Breast epithelium (tissue), 4 donors: ENCODE measurements at regions not wholly inside any gene's neighbourhood (a gene's known extent, or its start where the extent isn't known, plus 50 kb on each side); places are given as distances from the start of the nearest gene placed in this dataset.

Experiments used
- DNase-seq, 2 donors: peaks; one replicate each; pipeline ENCODE4 v3.0.0-alpha.2; 2019; ENCODE audit warnings: low spot score in 2 of 2
- H3K27ac ChIP-seq, 2 donors: fragments of 200-600 bp; sonication (generic) in 1 of 2; one replicate each; pipeline ENCODE4 v1.5.1; 2016 to 2019; ENCODE audit warnings: mild to moderate bottlenecking in 1 of 2
- H3K27me3 ChIP-seq, 2 donors: fragments of 200-600 bp; sonication (generic) in 1 of 2; one replicate each; pipeline versions ENCODE4 v1.5.1 to v1.6.0; 2017 to 2019; ENCODE audit warnings: control low read depth in 1 of 2, mild to moderate bottlenecking in 1 of 2
- H3K36me3 ChIP-seq: fragments of 200-600 bp; one replicate; pipeline ENCODE4 v1.5.1; 2019
- H3K4me1 ChIP-seq, 2 donors: fragments of 200-600 bp; sonication (generic); one replicate each; pipeline ENCODE4 v1.5.1; 2016 to 2019; ENCODE audit warnings: control low read depth in 1 of 2
- H3K4me3 ChIP-seq, 3 donors: fragments of 200-600 bp; sonication (generic); 1 replicate in 2 of 3; 2 replicates in 1 of 3; pipeline ENCODE4 v1.5.1; 2016 to 2019; ENCODE audit warnings: mild to moderate bottlenecking in 3 of 3, moderate library complexity in 2 of 3
- H3K9me3 ChIP-seq, 2 donors: fragments of 200-600 bp; sonication (generic) in 1 of 2; one replicate each; pipeline ENCODE4 v1.5.1; 2016 to 2019; ENCODE audit warnings: control low read depth in 1 of 2
- CTCF ChIP-seq, 3 donors: fragments of 450-650 bp; IDR thresholded peaks; one replicate each; pipeline ENCODE4 v1.5.1; 2016 to 2017; ENCODE audit warnings: antibody characterized with exemption in 3 of 3, mild to moderate bottlenecking in 3 of 3, moderate library complexity in 3 of 3
- POLR2A ChIP-seq: fragments of 450-650 bp; IDR thresholded peaks from one replicate; pipeline ENCODE4 v1.6.1; 2016; ENCODE audit warnings: antibody characterized with exemption, mild to moderate bottlenecking, moderate library complexity
- POLR2AphosphoS5 ChIP-seq, 3 donors: sonication (generic); formaldehyde crosslinking; IDR thresholded peaks; one replicate each; pipeline ENCODE4 v1.6.1; 2017; ENCODE audit warnings: antibody characterized with exemption in 3 of 3
- intact Hi-C: fragments of 100-400 bp; cut with DNase I; formaldehyde crosslinking; loops from one replicate; pipeline ENCODE4 v1.15.1; 2023; ENCODE audit warnings: low total_unique reads

- Histone ChIP-seq H3K27ac (no peak overlapping the region), H3K36me3 (no peaks in the 10 kb centered on the region), H3K27me3 (no peaks in the 10 kb centered on the region), H3K4me1 (no peaks in the 10 kb centered on the region), H3K4me3 (no peak overlapping the region), H3K9me3 (peaks cover 4 to 9% of the 10 kb centered on the region in 2 donors)
- DNase-seq, result no peak
- intact Hi-C loops, result no loop called here
- no peak for TF ChIP-seq POLR2AphosphoS5 (IDR thresholded peaks at IDR 0.05)
- TF ChIP-seq POLR2A, result no peak
- TF ChIP-seq CTCF (IDR thresholded peaks at IDR 0.05), result no peak
Observed at GRCh38 chr3:25166016-25166415, 262.0 kb upstream of the RARB start.

GRCh38 chr3:25169151-25169550, 258.9 kb upstream of the RARB start:
- no peak overlapping the region for H3K4me3 ChIP-seq
- H3K4me1 ChIP-seq, result no peaks in the 10 kb centered on the region
- no peak for TF ChIP-seq POLR2AphosphoS5 (IDR thresholded peaks at IDR 0.05)
- TF ChIP-seq CTCF (IDR thresholded peaks at IDR 0.05), result no peak
- TF ChIP-seq POLR2A, result no peak
- intact Hi-C loops, result no loop called here
- no peaks in the 10 kb centered on the region for H3K36me3 ChIP-seq
- H3K27ac ChIP-seq, result no peak overlapping the region
- DNase-seq, result peak in 1 of 2 donors; percentile 60
- peaks cover 4 to 9% of the 10 kb centered on the region in 2 donors for H3K9me3 ChIP-seq
- H3K27me3 ChIP-seq, result no peaks in the 10 kb centered on the region

DNA sequence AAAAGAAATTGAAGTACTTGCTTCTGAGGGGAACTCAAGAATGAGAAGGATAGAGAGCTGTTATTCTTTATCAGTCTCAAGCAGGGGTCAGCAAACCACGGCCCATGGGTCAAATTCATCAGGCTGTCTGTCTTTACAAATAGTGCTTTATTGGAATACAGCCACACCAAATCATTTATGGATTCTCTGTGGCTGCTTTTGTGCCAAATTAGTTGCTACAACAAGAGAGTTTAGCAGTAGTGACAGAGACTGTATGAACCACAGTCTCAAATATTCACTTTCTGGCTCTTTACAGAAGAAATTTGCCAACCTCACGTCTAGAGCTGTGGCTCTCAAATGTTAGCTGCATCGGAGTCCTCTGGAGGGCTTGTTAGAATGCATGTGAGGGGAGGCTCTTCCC, 258.0 kb upstream of the RARB start:
- H3K27me3 ChIP-seq, result no peaks in the 10 kb centered on the region
- no peaks in the 10 kb centered on the region for H3K36me3 ChIP-seq
- no peak overlapping the region for H3K4me3 ChIP-seq
- no peak for TF ChIP-seq CTCF (IDR thresholded peaks at IDR 0.05)
- peaks cover 4 to 9% of the 10 kb centered on the region in 2 donors for H3K9me3 ChIP-seq
- H3K27ac ChIP-seq, result no peak overlapping the region
- DNase-seq, result no peak
- intact Hi-C loops, result no loop called here
- no peaks in the 10 kb centered on the region for H3K4me1 ChIP-seq

- Histone ChIP-seq H3K27ac (no peak overlapping the region), H3K36me3 (no peaks in the 10 kb centered on the region), H3K4me1 (no peaks in the 10 kb centered on the region), H3K4me3 (no peak overlapping the region), H3K27me3 (no peaks in the 10 kb centered on the region), H3K9me3 (peaks cover 4 to 9% of the 10 kb centered on the region in 2 donors)
- no peak for TF ChIP-seq POLR2AphosphoS5 (IDR thresholded peaks at IDR 0.05)
- TF ChIP-seq POLR2A, result no peak
- no peak for TF ChIP-seq CTCF (IDR thresholded peaks at IDR 0.05)
- no peak for DNase-seq
- intact Hi-C loops, result no loop called here
Observed at GRCh38 chr3:25171118-25171807, 256.8 kb upstream of the RARB start.

DNA sequence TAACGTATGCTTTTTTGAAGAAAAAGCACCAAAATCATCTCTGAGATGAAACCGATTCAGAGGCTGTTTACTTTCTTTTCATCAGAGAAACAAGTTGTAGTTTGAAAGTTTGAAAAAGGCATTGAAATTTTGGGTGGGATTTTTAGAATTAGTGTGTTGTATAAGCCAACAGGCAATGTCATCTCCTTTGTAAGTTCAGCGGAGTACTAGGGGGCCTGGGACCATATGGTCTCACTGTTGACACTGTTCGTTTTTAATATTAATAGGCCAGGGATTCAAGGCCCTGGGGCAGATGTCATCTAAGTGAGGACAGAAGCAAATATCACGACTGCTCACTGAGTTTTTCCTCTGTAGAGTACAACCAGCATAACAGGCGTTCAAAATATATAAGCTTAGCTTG, 256.2 kb upstream of the RARB start:
- Histone ChIP-seq H3K27ac (no peak overlapping the region), H3K4me3 (no peak overlapping the region), H3K4me1 (no peaks in the 10 kb centered on the region), H3K27me3 (no peaks in the 10 kb centered on the region), H3K36me3 (no peaks in the 10 kb centered on the region), H3K9me3 (peaks cover 4 to 9% of the 10 kb centered on the region in 2 donors)
- TF ChIP-seq POLR2AphosphoS5 (IDR thresholded peaks at IDR 0.05) (no peak), CTCF (IDR thresholded peaks at IDR 0.05) (no peak), POLR2A (no peak)
- DNase-seq, result no peak
- intact Hi-C loops, result no loop called here
